Adrenal gland (tissue), 5 donors: ENCODE measurements at regions not wholly inside any gene's neighbourhood (a gene's known extent, or its start where the extent isn't known, plus 50 kb on each side); places are given as distances from the start of the nearest gene placed in this dataset.

Source experiments
- POLR2A ChIP-seq, 2 donors: fragments of 450-650 bp; IDR thresholded peaks; one replicate each; pipeline ENCODE4 v1.6.1; 2017; ENCODE audit warnings: antibody characterized with exemption in 2 of 2, mild to moderate bottlenecking in 2 of 2, moderate library complexity in 1 of 2
- TF ChIP-seq, protein P1 (sequence below), 6 experiments: fragments of 450-650 bp in 4 of 6; fragments of 200-600 bp in 2 of 6; sonication (generic) in 1 of 6; IDR thresholded peaks; 1 replicate in 5 of 6; 2 replicates in 1 of 6; pipeline versions ENCODE4 v1.5.1 to v1.8.0; 2016 to 2021; ENCODE audit warnings: antibody characterized with exemption in 6 of 6, mild to moderate bottlenecking in 2 of 6, moderate library complexity in 1 of 6
- donor health status: DM: no; HTN: no; CAD: no.

DNA sequence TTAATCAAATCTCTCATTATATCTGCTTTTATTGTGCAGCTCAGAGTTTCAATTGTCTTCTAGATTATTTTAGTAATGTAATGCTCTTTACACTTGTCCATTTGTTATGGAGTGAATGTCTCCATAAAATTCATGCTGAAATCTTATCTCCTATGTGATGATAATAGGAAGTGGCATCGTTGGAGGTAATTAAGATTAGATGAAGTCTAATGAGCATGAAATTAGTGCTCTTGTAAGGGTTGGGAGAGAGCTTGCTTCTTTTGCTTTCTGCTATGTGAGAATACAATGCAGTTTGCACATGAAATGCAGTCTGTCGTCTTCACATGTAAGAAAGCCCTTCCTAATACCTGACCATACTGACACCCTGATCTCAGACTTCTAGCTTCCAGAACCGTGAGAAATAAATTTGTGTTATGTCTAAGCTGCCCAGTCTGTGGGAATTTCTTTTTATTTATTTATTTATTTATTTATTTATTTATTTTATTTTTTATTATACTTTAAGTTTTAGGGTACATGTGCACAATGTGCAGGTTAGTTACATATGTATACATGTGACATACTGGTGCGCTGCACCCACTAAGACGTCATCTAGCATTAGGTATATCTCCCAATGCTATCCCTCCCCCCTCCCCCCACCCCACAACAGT is 1399.2 kb upstream of the CDH6 start:
- TF ChIP-seq, protein P1, sequence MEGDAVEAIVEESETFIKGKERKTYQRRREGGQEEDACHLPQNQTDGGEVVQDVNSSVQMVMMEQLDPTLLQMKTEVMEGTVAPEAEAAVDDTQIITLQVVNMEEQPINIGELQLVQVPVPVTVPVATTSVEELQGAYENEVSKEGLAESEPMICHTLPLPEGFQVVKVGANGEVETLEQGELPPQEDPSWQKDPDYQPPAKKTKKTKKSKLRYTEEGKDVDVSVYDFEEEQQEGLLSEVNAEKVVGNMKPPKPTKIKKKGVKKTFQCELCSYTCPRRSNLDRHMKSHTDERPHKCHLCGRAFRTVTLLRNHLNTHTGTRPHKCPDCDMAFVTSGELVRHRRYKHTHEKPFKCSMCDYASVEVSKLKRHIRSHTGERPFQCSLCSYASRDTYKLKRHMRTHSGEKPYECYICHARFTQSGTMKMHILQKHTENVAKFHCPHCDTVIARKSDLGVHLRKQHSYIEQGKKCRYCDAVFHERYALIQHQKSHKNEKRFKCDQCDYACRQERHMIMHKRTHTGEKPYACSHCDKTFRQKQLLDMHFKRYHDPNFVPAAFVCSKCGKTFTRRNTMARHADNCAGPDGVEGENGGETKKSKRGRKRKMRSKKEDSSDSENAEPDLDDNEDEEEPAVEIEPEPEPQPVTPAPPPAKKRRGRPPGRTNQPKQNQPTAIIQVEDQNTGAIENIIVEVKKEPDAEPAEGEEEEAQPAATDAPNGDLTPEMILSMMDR (IDR thresholded peaks at IDR 0.05), result no peak
- no peak for TF ChIP-seq POLR2A (IDR thresholded peaks at IDR 0.05)
